Central memory CD8-positive, alpha-beta T cell (primary cell): ENCODE measurements at regions not wholly inside any gene's neighbourhood (a gene's known extent, or its start where the extent isn't known, plus 50 kb on each side); places are given as distances from the start of the nearest gene placed in this dataset.

Experiments
- ATAC-seq: fragments of 150-1000 bp; cut with Tn5 transposase; replicated peaks from 2 replicates; pipeline ENCODE4 v1.10.0; 2022; ENCODE audit warnings: mild to moderate bottlenecking, moderate FRiP score, moderate number of reproducible peaks; ENCODE audit not compliant: poor library complexity, severe bottlenecking; ENCODE audit errors: extremely low read depth
- DNase-seq, 2 donors: peaks; one replicate each; pipeline ENCODE4 v3.0.0; 2021; ENCODE audit warnings: low spot score in 2 of 2
- H3K27ac Mint-ChIP-seq: one replicate; pipeline ENCODE4 v1.8.0; 2022; ENCODE audit warnings: low read depth, mild to moderate bottlenecking, moderate library complexity, mixed read lengths
- H3K27me3 Mint-ChIP-seq: one replicate; pipeline ENCODE4 v1.8.0; 2022; ENCODE audit warnings: mixed read lengths
- H3K36me3 Mint-ChIP-seq: one replicate; pipeline ENCODE4 v1.8.0; 2022; ENCODE audit warnings: mild to moderate bottlenecking, moderate library complexity, mixed read lengths; ENCODE audit not compliant: insufficient read depth
- H3K4me1 Mint-ChIP-seq: one replicate; pipeline ENCODE4 v1.8.0; 2022; ENCODE audit warnings: mixed read lengths
- H3K4me3 Mint-ChIP-seq: one replicate; pipeline ENCODE4 v1.8.0; 2022; ENCODE audit warnings: mild to moderate bottlenecking, moderate library complexity, mixed read lengths
- H3K9me3 Mint-ChIP-seq: one replicate; pipeline ENCODE4 v1.8.0; 2022; ENCODE audit warnings: mixed read lengths

- H3K4me1 Mint-ChIP-seq, result peaks cover 6% of the 10 kb centered on the region
Observed at GRCh38 chr7:16985621-16986020, 103.8 kb upstream of the AGR3 start.

DNA sequence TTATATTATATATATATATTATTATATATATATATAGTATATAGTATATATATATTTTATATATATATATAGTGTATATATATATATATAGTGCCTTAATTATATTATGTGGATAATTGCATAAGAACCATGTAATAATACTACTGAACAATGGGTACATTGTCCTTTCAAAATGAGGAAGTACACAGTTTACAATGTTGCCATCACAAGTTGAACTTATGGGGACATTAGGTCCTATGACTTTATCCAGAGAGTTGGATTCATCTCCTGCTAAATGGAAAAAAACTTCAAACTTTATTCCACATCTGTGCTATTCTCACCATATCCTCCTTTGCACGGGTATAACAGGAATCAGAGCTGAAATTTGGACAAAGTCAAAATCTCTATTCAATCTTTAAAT lies 105.0 kb upstream of the AGR3 start:
- ATAC-seq, result no peak
- Mint-ChIP-seq H3K27ac (no peak overlapping the region), H3K9me3 (no peaks in the 10 kb centered on the region)

More at GRCh38 chr7:16985621-16986020, 103.8 kb upstream of the AGR3 start:
- Mint-ChIP-seq H3K27me3 (peaks cover 19% of the 10 kb centered on the region), H3K9me3 (no peaks in the 10 kb centered on the region), H3K4me3 (no peak overlapping the region), H3K36me3 (peaks cover under 1% of the 10 kb centered on the region), H3K27ac (no peak overlapping the region)
- DNase-seq, result no peak
- ATAC-seq, result no peak

GRCh38 chr7:16989811-16990413 lies 108.1 kb upstream of the AGR3 start:
- no peak overlapping the region for H3K4me3 Mint-ChIP-seq
- H3K27ac Mint-ChIP-seq, result no peak overlapping the region
- H3K9me3 Mint-ChIP-seq, result no peaks in the 10 kb centered on the region
- ATAC-seq (no peak), DNase-seq (no peak)
- peaks cover 1% of the 10 kb centered on the region for H3K36me3 Mint-ChIP-seq
- no peaks in the 10 kb centered on the region for H3K4me1 Mint-ChIP-seq
- peaks cover 11% of the 10 kb centered on the region for H3K27me3 Mint-ChIP-seq

More for the DNA sequence above, 105.0 kb upstream of the AGR3 start:
- H3K27me3 Mint-ChIP-seq, result peaks cover 13% of the 10 kb centered on the region
- peaks cover 1% of the 10 kb centered on the region for H3K36me3 Mint-ChIP-seq
- no peak overlapping the region for H3K4me3 Mint-ChIP-seq
- peaks cover 6% of the 10 kb centered on the region for H3K4me1 Mint-ChIP-seq
- no peak for DNase-seq

DNA sequence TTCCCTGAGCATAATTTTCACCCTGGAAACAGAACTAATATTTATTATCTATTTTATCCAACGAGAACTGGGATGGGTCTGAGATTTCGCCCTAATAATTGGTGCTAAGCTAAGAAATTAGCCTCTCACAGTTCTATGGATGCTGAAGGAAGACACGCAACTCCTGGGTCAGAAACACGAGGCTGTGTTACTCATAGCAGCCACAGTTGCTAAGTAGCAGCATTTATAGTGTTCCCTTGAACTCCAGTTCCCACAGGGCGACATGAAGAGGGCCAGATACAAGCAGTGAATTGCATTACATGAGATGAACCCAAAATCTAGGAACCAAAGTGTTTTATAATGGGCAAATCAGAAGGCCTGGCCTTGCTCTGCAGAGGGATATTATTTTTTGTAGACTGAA lies 109.8 kb upstream of the AGR3 start:
- H3K4me3 Mint-ChIP-seq, result no peak overlapping the region
- DNase-seq (no peak), ATAC-seq (no peak)
- H3K27me3 Mint-ChIP-seq, result peaks cover 11% of the 10 kb centered on the region
- H3K36me3 Mint-ChIP-seq, result peaks cover 1% of the 10 kb centered on the region
- H3K4me1 Mint-ChIP-seq, result no peaks in the 10 kb centered on the region
- no peak overlapping the region for H3K27ac Mint-ChIP-seq
- H3K9me3 Mint-ChIP-seq, result no peaks in the 10 kb centered on the region

GRCh38 chr7:16993543-16993942 lies 111.8 kb upstream of the AGR3 start:
- H3K4me1 Mint-ChIP-seq, result no peaks in the 10 kb centered on the region
- ATAC-seq, result no peak
- peaks cover 21% of the 10 kb centered on the region for H3K27me3 Mint-ChIP-seq
- no peaks in the 10 kb centered on the region for H3K9me3 Mint-ChIP-seq
- H3K36me3 Mint-ChIP-seq, result peaks cover 1% of the 10 kb centered on the region
- no peak overlapping the region for H3K4me3 Mint-ChIP-seq
- no peak for DNase-seq
- no peak overlapping the region for H3K27ac Mint-ChIP-seq

DNA sequence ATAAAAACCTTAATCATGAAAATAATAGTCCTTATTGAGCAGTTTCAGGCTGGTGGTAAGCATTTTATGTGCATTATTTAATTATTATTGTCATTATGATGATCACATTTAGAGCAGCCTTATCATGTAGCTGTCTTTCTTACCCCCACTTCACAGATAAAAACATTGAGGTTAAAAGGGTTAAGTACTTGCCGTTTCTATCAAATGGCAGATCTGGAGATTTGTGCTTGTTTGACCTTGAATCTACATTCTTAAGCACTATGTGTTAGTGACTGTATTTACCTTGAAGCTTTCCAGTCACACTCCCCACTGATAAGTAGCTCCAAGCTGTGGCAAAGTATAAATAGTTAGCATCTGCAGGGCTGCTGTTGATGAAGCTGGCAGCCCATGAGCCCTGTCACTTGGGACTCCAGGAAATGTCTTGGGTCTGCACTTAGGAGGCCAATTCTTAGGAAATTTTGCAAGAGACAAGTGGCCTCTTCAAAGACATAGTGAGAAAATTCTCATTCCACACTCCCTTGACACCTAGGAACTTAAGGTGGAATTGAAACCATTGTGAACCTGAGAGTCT lies 116.8 kb upstream of the AGR3 start:
- Mint-ChIP-seq H3K4me1 (peaks cover 6% of the 10 kb centered on the region), H3K27me3 (peaks cover 11% of the 10 kb centered on the region), H3K4me3 (no peak overlapping the region), H3K36me3 (no peaks in the 10 kb centered on the region), H3K9me3 (no peaks in the 10 kb centered on the region), H3K27ac (no peak overlapping the region)
- DNase-seq, result no peak
- no peak for ATAC-seq

GRCh38 chr7:16999541-17000267 lies 117.9 kb upstream of the AGR3 start:
- DNase-seq (no peak), ATAC-seq (no peak)
- peaks cover 6% of the 10 kb centered on the region for H3K4me1 Mint-ChIP-seq
- H3K27ac Mint-ChIP-seq, result no peak overlapping the region
- H3K4me3 Mint-ChIP-seq, result no peak overlapping the region
- H3K36me3 Mint-ChIP-seq, result no peaks in the 10 kb centered on the region
- peaks cover 11% of the 10 kb centered on the region for H3K27me3 Mint-ChIP-seq
- no peaks in the 10 kb centered on the region for H3K9me3 Mint-ChIP-seq

GRCh38 chr7:17005271-17005670 lies 123.5 kb upstream of the AGR3 start:
- H3K27ac Mint-ChIP-seq, result no peak overlapping the region

DNA sequence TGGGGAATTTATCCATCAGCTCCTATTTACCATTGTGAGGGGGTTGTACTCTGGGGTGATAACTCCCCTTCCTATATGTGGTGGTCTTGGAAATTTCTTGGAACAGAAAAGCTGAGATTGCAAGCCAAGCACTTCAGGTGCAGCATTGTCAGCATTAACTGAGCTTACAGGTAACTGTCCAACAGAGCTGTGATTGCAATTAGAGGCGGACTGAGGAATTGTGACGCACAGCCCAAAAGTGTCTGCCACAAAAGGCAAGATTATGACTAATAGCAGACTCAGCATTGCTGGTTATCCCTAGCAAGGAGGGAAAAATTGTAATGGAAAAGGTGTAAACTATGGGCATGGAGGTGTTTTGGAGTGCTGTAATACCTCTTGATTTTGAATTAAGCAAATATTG lies 126.1 kb upstream of the AGR3 start:
- no peak for ATAC-seq
- no peaks in the 10 kb centered on the region for H3K36me3 Mint-ChIP-seq
- no peak for DNase-seq
- H3K9me3 Mint-ChIP-seq, result no peaks in the 10 kb centered on the region
- H3K4me1 Mint-ChIP-seq, result peaks cover 7% of the 10 kb centered on the region
- no peak overlapping the region for H3K27ac Mint-ChIP-seq
- H3K27me3 Mint-ChIP-seq, result no peaks in the 10 kb centered on the region
- H3K4me3 Mint-ChIP-seq, result no peak overlapping the region

More at GRCh38 chr7:17005271-17005670, 123.5 kb upstream of the AGR3 start:
- Mint-ChIP-seq H3K4me3 (no peak overlapping the region), H3K4me1 (peaks cover 1% of the 10 kb centered on the region), H3K27me3 (no peaks in the 10 kb centered on the region), H3K36me3 (no peaks in the 10 kb centered on the region), H3K9me3 (no peaks in the 10 kb centered on the region)
- ATAC-seq (no peak), DNase-seq (no peak)

DNA sequence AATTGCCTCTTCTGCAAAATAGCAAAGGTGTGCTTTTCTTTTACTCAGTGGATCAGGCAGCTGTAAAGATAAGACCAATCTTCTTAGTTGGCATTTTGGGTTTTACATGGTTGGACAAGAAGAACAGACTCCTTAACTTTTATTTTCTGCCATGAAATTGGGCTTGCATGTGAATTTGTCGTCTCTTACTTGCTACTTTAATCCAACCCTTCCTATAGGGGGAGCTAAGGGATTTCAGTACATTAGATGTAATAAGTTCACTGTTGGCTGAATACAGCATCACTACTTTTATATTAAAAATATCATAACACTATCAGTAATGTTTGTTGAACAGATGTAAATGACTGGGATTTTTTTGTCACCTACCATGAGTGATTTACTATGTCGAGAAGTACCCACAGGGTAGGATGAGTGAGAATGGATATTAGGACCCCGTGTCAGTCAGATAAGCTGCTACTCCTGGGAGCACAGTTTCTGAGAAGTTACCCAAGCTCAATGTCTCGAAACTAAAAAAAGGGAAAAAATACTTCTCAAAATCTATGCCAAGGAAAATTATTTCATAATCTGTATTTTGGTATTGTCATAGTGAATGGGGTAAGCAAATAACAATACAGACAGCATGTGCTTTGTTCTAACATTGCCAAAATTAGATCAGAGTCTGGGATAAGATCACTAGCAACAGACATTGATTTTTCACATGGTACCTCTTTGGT lies 127.4 kb upstream of the AGR3 start:
- DNase-seq (no peak), ATAC-seq (no peak)
- Mint-ChIP-seq H3K36me3 (no peaks in the 10 kb centered on the region), H3K27me3 (no peaks in the 10 kb centered on the region), H3K4me3 (no peak overlapping the region), H3K9me3 (no peaks in the 10 kb centered on the region), H3K4me1 (peaks cover 7% of the 10 kb centered on the region), H3K27ac (no peak overlapping the region)

DNA sequence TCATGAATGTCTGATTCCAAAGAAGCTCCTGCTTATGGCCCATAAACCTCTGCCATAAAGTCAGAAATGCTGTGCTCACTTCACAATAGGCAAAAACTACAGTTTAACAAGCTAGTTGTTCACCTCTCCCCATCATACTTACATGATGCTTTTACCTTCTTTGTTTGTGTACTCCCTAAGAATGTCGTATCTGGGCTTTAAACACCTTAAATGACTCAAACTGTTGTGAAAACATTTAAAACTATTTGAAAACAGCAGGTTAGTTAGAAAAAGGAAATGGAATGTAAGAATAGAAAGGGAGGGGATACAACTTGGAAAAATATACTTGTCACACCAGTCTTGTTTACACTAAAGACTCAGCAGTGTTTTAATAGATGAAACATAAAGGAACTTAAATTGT lies 128.2 kb upstream of the AGR3 start:
- Mint-ChIP-seq H3K27ac (no peak overlapping the region), H3K4me1 (peaks cover 7% of the 10 kb centered on the region), H3K9me3 (no peaks in the 10 kb centered on the region), H3K4me3 (no peak overlapping the region), H3K27me3 (no peaks in the 10 kb centered on the region), H3K36me3 (no peaks in the 10 kb centered on the region)
- ATAC-seq, result no peak
- no peak for DNase-seq

- no peaks in the 10 kb centered on the region for H3K27me3 Mint-ChIP-seq
- no peak for DNase-seq
- no peak overlapping the region for H3K27ac Mint-ChIP-seq
- no peak overlapping the region for H3K4me3 Mint-ChIP-seq
- H3K9me3 Mint-ChIP-seq, result no peaks in the 10 kb centered on the region
- peaks cover 7% of the 10 kb centered on the region for H3K4me1 Mint-ChIP-seq
- ATAC-seq, result peak; percentile 60
- no peaks in the 10 kb centered on the region for H3K36me3 Mint-ChIP-seq
Observed at GRCh38 chr7:17010637-17011300, 129.0 kb upstream of the AGR3 start.
